MM.1S (cell line): ENCODE measurements at regions not wholly inside any gene's neighbourhood (a gene's known extent, or its start where the extent isn't known, plus 50 kb on each side); places are given as distances from the start of the nearest gene placed in this dataset.
"Not testable (repeated sequence)": the region's sequence is repeated elsewhere in the genome, so short reads cannot be mapped to it uniquely, and the experiment has no call there.

Experiments used
- DNase-seq: peaks from one replicate; pipeline ENCODE4 v3.0.0-alpha.2; 2015
- H2AFZ ChIP-seq: fragments of 300-600 bp; sonication (generic); 2 replicates; pipeline ENCODE4 v1.6.0; 2016; ENCODE audit warnings: antibody characterized with exemption, low read length
- H3F3A ChIP-seq: fragments of 300-600 bp; sonication (generic); 2 replicates; pipeline ENCODE4 v1.6.1; 2016; ENCODE audit warnings: mild to moderate bottlenecking, antibody characterized with exemption, low read length, moderate library complexity, mixed read lengths; ENCODE audit not compliant: insufficient read depth
- H3K27ac ChIP-seq: fragments of 300-600 bp; sonication (generic); 2 replicates; pipeline ENCODE4 v1.5.1; 2016; ENCODE audit warnings: mild to moderate bottlenecking, low read length
- H3K27me3 ChIP-seq: fragments of 300-600 bp; sonication (generic); replicated peaks from 2 replicates; pipeline ENCODE4 v1.6.0; 2016; ENCODE audit warnings: low read length; ENCODE audit not compliant: insufficient read depth
- H3K36me3 ChIP-seq: fragments of 300-600 bp; sonication (generic); replicated peaks from 2 replicates; pipeline ENCODE4 v1.6.1; 2016; ENCODE audit warnings: mild to moderate bottlenecking, low read length, mixed read lengths; ENCODE audit not compliant: insufficient read depth
- H3K4me1 ChIP-seq: fragments of 300-600 bp; sonication (generic); 2 replicates; pipeline ENCODE4 v1.6.1; 2016; ENCODE audit warnings: low read length, mixed read lengths
- H3K4me2 ChIP-seq: fragments of 300-600 bp; sonication (generic); 2 replicates; pipeline ENCODE4 v1.6.0; 2016; ENCODE audit warnings: low read depth, low read length
- H3K4me3 ChIP-seq: fragments of 300-600 bp; sonication (generic); 2 replicates; pipeline ENCODE4 v1.5.1; 2016; ENCODE audit warnings: low read length, mixed read lengths
- H3K79me2 ChIP-seq: fragments of 300-600 bp; sonication (generic); 2 replicates; pipeline ENCODE4 v1.6.1; 2016; ENCODE audit warnings: mixed run types, low read length, mixed read lengths
- H3K9ac ChIP-seq: fragments of 300-600 bp; sonication (generic); 2 replicates; pipeline ENCODE4 v1.6.1; 2016; ENCODE audit warnings: low read length, mixed read lengths
- H3K9me2 ChIP-seq: fragments of 300-600 bp; sonication (generic); replicated peaks from 2 replicates; pipeline ENCODE4 v1.6.1; 2016; ENCODE audit warnings: mild to moderate bottlenecking, low read length, mixed read lengths; ENCODE audit not compliant: insufficient read depth
- H3K9me3 ChIP-seq: fragments of 300-600 bp; sonication (generic); replicated peaks from 2 replicates; pipeline ENCODE4 v1.6.1; 2016; ENCODE audit warnings: mild to moderate bottlenecking, low read length, mixed read lengths; ENCODE audit not compliant: insufficient read depth
- H4K20me1 ChIP-seq: fragments of 300-600 bp; sonication (generic); 2 replicates; pipeline ENCODE4 v1.6.1; 2016; ENCODE audit warnings: mild to moderate bottlenecking, low read length, moderate library complexity, mixed read lengths; ENCODE audit not compliant: insufficient read depth
- EZH2 ChIP-seq: fragments of 300-600 bp; sonication (generic); optimal IDR thresholded peaks from 2 replicates; pipeline ENCODE3; 2017; ENCODE audit warnings: low read depth, mild to moderate bottlenecking, antibody characterized with exemption, low read length, mixed read lengths
- EZH2phosphoT487 ChIP-seq: fragments of 300-600 bp; sonication (generic); IDR thresholded peaks from 2 replicates; pipeline ENCODE4 v1.6.1; 2018; ENCODE audit warnings: antibody characterized with exemption, low read length
- TF ChIP-seq, protein P1 (sequence below): fragments of 300-600 bp; sonication (generic); IDR thresholded peaks from 2 replicates; pipeline ENCODE4 v1.5.1; 2016; ENCODE audit warnings: antibody characterized with exemption, low read length, mixed read lengths

DNA sequence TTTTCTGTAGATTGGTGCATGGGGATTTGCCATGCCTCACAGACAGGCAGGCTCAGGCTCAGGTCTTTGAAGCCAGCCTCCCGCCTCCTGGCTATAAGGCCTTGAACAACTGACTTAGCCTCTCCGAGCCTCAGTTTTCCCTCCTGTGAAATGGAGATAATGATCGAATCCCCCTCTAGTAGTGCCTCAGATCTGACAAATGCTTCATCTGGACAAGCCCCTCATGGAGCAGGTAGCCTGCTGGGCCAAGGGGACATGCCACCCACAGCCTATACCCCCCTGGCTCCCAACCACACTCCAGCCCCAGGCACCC lies 68.1 kb upstream of the LCTL start:
- H3K4me2 ChIP-seq, result no peak overlapping the region
- no peak overlapping the region for H3K9ac ChIP-seq
- H3K79me2 ChIP-seq, result no peaks in the 10 kb centered on the region
- peaks cover 17% of the 10 kb centered on the region for H3K4me1 ChIP-seq
- H3K4me3 ChIP-seq, result no peak overlapping the region
- H4K20me1 ChIP-seq, result no peaks in the 10 kb centered on the region
- no peaks in the 10 kb centered on the region for H3K27me3 ChIP-seq
- H3F3A ChIP-seq, result no peaks in the 10 kb centered on the region
- H3K9me2 ChIP-seq, result no peaks in the 10 kb centered on the region
- no peak overlapping the region for H3K27ac ChIP-seq
- no peak overlapping the region for H2AFZ ChIP-seq
- H3K36me3 ChIP-seq, result no peaks in the 10 kb centered on the region
- no peaks in the 10 kb centered on the region for H3K9me3 ChIP-seq
- TF ChIP-seq EZH2, result no peak
- TF ChIP-seq, protein P1, sequence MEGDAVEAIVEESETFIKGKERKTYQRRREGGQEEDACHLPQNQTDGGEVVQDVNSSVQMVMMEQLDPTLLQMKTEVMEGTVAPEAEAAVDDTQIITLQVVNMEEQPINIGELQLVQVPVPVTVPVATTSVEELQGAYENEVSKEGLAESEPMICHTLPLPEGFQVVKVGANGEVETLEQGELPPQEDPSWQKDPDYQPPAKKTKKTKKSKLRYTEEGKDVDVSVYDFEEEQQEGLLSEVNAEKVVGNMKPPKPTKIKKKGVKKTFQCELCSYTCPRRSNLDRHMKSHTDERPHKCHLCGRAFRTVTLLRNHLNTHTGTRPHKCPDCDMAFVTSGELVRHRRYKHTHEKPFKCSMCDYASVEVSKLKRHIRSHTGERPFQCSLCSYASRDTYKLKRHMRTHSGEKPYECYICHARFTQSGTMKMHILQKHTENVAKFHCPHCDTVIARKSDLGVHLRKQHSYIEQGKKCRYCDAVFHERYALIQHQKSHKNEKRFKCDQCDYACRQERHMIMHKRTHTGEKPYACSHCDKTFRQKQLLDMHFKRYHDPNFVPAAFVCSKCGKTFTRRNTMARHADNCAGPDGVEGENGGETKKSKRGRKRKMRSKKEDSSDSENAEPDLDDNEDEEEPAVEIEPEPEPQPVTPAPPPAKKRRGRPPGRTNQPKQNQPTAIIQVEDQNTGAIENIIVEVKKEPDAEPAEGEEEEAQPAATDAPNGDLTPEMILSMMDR, result no peak
- no peak for TF ChIP-seq EZH2phosphoT487
- no peak for DNase-seq

DNA sequence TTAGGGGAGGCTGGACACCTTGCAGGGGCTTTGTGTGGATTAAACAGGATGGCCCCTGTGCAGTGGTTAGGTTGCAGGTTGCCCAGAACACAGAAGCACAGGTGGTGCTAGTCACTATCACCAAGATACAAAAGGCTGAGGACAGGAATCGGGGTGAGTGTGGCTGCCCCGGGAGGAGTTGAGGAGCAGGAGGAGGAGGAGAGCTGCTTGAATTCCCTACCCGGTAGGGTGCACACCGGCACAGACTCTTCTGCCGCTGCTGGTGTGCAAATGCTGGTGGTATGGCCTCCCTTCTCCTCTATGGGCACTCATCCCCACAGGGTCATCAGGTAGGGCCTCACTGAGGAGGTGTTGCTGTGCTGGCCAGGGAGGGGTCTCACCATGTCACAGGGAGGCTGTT lies 67.5 kb upstream of the SMAD6 start:
- DNase-seq, result no peak
- H2AFZ ChIP-seq, result no peak overlapping the region
- no peaks in the 10 kb centered on the region for H3F3A ChIP-seq
- TF ChIP-seq, protein P1, result no peak
- no peaks in the 10 kb centered on the region for H4K20me1 ChIP-seq
- no peaks in the 10 kb centered on the region for H3K9me2 ChIP-seq
- H3K4me2 ChIP-seq, result no peak overlapping the region
- no peak overlapping the region for H3K9ac ChIP-seq
- no peaks in the 10 kb centered on the region for H3K27me3 ChIP-seq
- peaks cover 23% of the 10 kb centered on the region for H3K4me1 ChIP-seq
- H3K4me3 ChIP-seq, result no peak overlapping the region
- H3K9me3 ChIP-seq, result no peaks in the 10 kb centered on the region
- H3K79me2 ChIP-seq, result no peaks in the 10 kb centered on the region
- H3K36me3 ChIP-seq, result no peaks in the 10 kb centered on the region
- no peak overlapping the region for H3K27ac ChIP-seq

DNA sequence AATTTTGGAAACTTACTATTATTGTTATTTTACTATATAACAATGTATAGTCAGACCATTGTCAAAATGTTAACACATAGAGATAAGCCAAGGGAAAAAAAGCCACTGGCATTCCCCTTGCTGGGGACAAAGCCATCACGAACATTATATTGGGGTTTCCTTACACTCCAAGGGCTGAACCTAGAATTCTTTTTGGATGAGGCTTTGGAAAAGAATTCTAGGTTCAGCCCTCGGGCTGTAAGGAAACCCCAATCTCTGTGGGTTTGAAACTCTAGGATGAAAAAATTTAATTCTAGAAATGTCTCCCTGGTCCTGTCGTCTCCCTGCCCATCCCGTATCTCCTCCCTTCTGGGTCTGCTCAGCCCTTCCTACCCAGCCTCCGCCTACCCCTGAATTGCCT lies 67.0 kb upstream of the SMAD6 start:
- TF ChIP-seq, protein P1, result no peak
- TF ChIP-seq EZH2, result no peak
- no peak for TF ChIP-seq EZH2phosphoT487
- Histone ChIP-seq H3K27me3 (no peaks in the 10 kb centered on the region), H3K4me2 (no peak overlapping the region), H3K27ac (no peak overlapping the region), H3K4me3 (no peak overlapping the region), H3K9me2 (no peaks in the 10 kb centered on the region), H2AFZ (no peak overlapping the region), H4K20me1 (no peaks in the 10 kb centered on the region), H3K9ac (no peak overlapping the region), H3K36me3 (no peaks in the 10 kb centered on the region), H3F3A (no peaks in the 10 kb centered on the region), H3K9me3 (no peaks in the 10 kb centered on the region), H3K79me2 (no peaks in the 10 kb centered on the region), H3K4me1 (peaks cover 28% of the 10 kb centered on the region)
- no peak for DNase-seq

DNA sequence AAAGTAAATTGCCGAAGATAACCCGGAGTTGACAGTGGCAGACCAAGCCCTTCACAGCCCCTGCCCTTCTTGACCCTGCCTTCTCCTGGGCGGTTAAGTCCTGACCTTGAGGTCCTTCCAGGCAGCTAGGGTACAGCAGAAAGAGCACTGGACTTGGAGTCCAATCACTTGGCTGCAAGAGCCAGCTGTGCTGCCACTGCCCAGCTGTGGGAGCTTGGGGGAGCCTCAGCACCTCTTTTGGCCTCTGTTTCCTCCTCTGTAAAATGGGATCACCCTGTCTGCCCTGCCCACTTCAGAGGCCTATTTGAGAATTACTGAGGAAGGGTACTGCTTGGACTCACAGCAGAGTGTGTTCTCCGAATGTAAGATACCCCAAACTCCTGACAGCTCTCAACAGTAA lies 66.2 kb upstream of the SMAD6 start:
- Histone ChIP-seq H3F3A (no peaks in the 10 kb centered on the region), H3K9ac (no peak overlapping the region), H3K4me2 (no peak overlapping the region), H3K4me3 (no peak overlapping the region), H2AFZ (no peak overlapping the region), H3K27me3 (no peaks in the 10 kb centered on the region), H3K9me2 (no peaks in the 10 kb centered on the region), H3K9me3 (no peaks in the 10 kb centered on the region), H3K4me1 (peaks cover 36% of the 10 kb centered on the region), H3K79me2 (no peaks in the 10 kb centered on the region), H3K27ac (no peak overlapping the region), H4K20me1 (no peaks in the 10 kb centered on the region), H3K36me3 (no peaks in the 10 kb centered on the region)
- no peak for DNase-seq
- no peak for TF ChIP-seq EZH2phosphoT487
- no peak for TF ChIP-seq EZH2
- TF ChIP-seq, protein P1, result no peak

DNA sequence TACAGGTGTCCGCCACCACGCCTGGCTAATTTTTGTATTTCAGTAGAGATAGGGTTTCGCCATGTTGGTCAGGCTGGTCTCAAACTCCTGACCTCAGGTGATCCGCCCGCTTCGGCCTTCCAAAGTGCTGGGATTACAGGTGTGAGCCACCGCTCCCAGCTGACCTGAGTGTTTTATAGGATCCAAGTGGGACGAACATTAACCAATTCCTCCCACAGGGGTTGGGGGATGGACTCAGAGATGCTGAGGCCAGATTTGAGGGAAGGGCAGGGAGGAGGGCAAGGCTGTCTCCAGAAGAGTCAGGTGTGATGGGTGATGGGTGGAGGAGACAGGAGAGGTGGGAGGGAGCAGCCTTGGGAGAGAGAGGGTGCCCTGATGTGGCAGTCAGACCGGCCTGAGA lies 65.0 kb upstream of the SMAD6 start:
- H3K9me3 ChIP-seq, H3K36me3 ChIP-seq, H2AFZ ChIP-seq, H3K27me3 ChIP-seq, H3K4me3 ChIP-seq, H3K27ac ChIP-seq, H3K4me2 ChIP-seq, H3F3A ChIP-seq, H3K79me2 ChIP-seq, H3K9me2 ChIP-seq, H4K20me1 ChIP-seq, H3K9ac ChIP-seq, DNase-seq: not testable (repeated sequence)
- H3K4me1 ChIP-seq, result peaks cover 48% of the 10 kb centered on the region
